H54 (cell line): ENCODE measurements at regions not wholly inside any gene's neighbourhood (a gene's known extent, or its start where the extent isn't known, plus 50 kb on each side); places are given as distances from the start of the nearest gene placed in this dataset.
"Not testable (repeated sequence)": the region's sequence is repeated elsewhere in the genome, so short reads cannot be mapped to it uniquely, and the experiment has no call there.

Source experiments
- DNase-seq: peaks from one replicate; pipeline ENCODE4 v3.0.0; 2011; ENCODE audit warnings: low spot score, mixed read lengths; ENCODE audit not compliant: insufficient read length
- FAIRE-seq: peaks from 3 replicates; lab custom pipeline; 2011; peaks lifted over from hg19 to GRCh38; lab: Jason Lieb, UNC
- POLR2A ChIP-seq: IDR thresholded peaks from 2 replicates; pipeline ENCODE4 v1.6.1; 2011; ENCODE audit warnings: low read depth, mild to moderate bottlenecking, low read length

- DNase-seq, FAIRE-seq: not testable (repeated sequence)
Observed at GRCh38 chr9:62830829-62831459, 1641.1 kb downstream of the SPATA31A7 start.

- DNase-seq, FAIRE-seq: not testable (repeated sequence)
Observed at GRCh38 chr9:62833323-62834200, 1643.7 kb downstream of the SPATA31A7 start.

GRCh38 chr9:62837254-62837911, 1647.5 kb downstream of the SPATA31A7 start:
- not testable (repeated sequence) for FAIRE-seq, DNase-seq

GRCh38 chr9:62838024-62838718, 1648.3 kb downstream of the SPATA31A7 start:
- not testable (repeated sequence) for FAIRE-seq
- DNase-seq = peak; percentile 33
- TF ChIP-seq POLR2A = peak; percentile 61

GRCh38 chr9:62839168-62839567, 1649.3 kb downstream of the SPATA31A7 start:
- not testable (repeated sequence) for DNase-seq, FAIRE-seq

- DNase-seq, FAIRE-seq: not testable (repeated sequence)
Observed at GRCh38 chr9:62843145-62843544, 1653.3 kb downstream of the SPATA31A7 start.

- FAIRE-seq, DNase-seq: not testable (repeated sequence)
Observed at GRCh38 chr9:62843706-62844290, 1654.0 kb downstream of the SPATA31A7 start.

GRCh38 chr9:62844681-62845185, 1654.9 kb downstream of the SPATA31A7 start:
- DNase-seq, FAIRE-seq: not testable (repeated sequence)

GRCh38 chr9:62848258-62848657, 1658.4 kb downstream of the SPATA31A7 start:
- not testable (repeated sequence) for DNase-seq, FAIRE-seq

GRCh38 chr9:62849991-62850390, 1660.2 kb downstream of the SPATA31A7 start:
- FAIRE-seq, DNase-seq: not testable (repeated sequence)

GRCh38 chr9:62857280-62857679, 1667.4 kb downstream of the SPATA31A7 start:
- not testable (repeated sequence) for DNase-seq

GRCh38 chr9:62858240-62858639, 1668.4 kb downstream of the SPATA31A7 start:
- not testable (repeated sequence) for DNase-seq, FAIRE-seq

More at GRCh38 chr9:62857280-62857679, 1667.4 kb downstream of the SPATA31A7 start:
- not testable (repeated sequence) for FAIRE-seq

- not testable (repeated sequence) for DNase-seq, FAIRE-seq
Observed at GRCh38 chr9:62860939-62861860, 1671.4 kb downstream of the SPATA31A7 start.

- FAIRE-seq, DNase-seq: not testable (repeated sequence)
Observed at GRCh38 chr9:62862180-62862579, 1672.3 kb downstream of the SPATA31A7 start.

GRCh38 chr9:62863319-62863718, 1673.5 kb downstream of the SPATA31A7 start:
- FAIRE-seq, DNase-seq: not testable (repeated sequence)

- not testable (repeated sequence) for FAIRE-seq, DNase-seq
Observed at GRCh38 chr9:62863867-62864266, 1674.0 kb downstream of the SPATA31A7 start.
